DMS53 (cell line): ENCODE measurements at regions not wholly inside any gene's neighbourhood (a gene's known extent, or its start where the extent isn't known, plus 50 kb on each side); places are given as distances from the start of the nearest gene placed in this dataset.

Experiments
- DNase-seq: peaks from one replicate; lab custom pipeline; 2025; lab: John Stamatoyannopoulos, UW

- no peak for DNase-seq
Measured at GRCh38 chr14:105776924-105777323, 250.5 kb downstream of the TMEM121 start.

GRCh38 chr14:105783707-105784106 is 257.3 kb downstream of the TMEM121 start:
- no peak for DNase-seq

DNA sequence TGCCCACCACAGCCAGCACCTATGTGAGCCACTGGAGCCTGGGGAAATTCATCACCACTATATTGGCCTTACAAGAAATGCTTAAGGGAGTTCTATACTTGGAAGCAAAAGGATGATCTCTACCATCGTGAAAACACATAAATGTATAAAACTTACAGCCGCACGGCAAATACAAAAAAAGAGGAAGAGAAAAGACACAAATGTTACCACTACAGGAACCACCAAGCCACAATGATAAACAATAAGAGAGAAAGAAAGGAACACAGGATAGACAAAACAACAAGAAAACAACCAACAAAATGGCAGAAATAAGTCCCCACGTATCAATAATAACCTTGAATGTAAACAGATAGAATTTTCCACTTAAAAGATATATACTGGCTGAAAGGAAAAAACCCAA is 267.5 kb downstream of the TMEM121 start:
- DNase-seq: no peak

DNA sequence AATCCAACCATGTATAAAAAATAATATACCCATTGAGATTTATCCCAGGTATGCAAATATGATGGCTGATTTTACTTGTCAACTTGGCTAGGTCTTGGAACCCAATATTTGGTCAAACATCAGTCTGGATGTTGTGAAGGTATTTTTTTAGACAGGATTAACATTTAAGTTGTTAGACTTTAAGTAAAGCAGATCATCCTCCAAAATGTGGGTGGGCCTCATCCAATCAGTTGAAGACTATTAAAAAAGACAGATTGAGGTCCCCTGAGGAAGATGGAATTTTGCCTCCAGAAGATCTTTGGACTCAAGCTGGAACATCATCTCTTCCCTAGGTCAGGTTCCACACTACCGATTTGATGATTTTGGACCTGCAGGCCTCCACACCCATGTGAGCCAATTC is 271.2 kb downstream of the TMEM121 start:
- DNase-seq: no peak

GRCh38 chr14:105805701-105806100 is 279.3 kb downstream of the TMEM121 start:
- no peak for DNase-seq

DNA sequence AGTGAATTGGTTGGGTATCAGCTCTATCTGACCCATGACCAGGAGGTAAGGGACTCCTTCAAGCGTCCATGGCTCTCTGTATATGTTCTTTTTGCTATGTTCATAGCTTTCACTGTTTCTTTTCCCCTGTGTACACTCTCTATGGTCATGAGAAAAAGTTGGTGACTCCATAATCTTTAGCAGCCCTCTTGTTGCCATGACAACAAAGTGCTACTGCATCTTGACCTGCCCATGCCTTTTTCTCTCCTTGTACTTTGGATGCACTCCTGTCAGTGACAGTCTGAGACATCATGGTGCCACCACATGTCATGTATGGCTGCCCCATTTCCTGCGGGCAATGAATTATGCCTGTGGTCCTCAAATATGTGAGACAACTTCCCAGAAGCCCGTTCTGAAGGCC is 280.2 kb downstream of the TMEM121 start:
- no peak for DNase-seq

DNA sequence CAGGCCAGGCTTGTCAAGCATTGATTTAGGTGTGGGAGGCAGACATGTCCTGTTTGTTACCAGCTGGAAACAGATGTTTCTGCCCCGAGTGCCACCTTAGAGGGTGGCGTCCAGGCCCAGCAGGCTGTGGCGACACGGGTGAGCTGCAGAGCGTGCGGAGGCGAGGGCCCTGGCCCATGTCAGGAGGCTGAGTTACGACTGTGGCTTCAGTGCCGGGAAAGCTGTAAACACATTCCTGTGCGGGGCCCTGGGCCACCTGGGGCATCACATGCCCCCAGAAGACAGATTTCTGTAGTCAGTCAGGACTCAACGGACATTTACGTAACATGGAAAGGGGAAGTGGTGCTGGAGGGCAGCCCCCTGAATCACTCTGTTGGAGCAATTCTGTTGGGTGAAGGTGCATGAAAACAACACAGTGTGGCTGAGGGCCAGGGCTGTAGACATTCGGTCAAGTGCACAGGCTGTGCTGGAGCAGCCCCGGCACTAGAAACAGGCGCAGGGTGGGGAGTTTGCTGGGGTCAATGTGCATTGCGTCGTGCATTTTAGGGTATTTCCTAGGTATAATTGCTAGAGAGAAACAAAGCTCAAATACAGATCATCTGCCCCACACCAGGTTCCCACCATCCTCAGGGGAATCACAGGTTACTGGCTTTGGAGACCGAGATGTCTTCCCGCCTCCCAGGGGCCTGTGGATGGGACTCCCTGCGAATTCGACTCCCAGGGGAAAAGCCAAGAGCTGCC is 291.8 kb downstream of the TMEM121 start:
- no peak for DNase-seq

DNA sequence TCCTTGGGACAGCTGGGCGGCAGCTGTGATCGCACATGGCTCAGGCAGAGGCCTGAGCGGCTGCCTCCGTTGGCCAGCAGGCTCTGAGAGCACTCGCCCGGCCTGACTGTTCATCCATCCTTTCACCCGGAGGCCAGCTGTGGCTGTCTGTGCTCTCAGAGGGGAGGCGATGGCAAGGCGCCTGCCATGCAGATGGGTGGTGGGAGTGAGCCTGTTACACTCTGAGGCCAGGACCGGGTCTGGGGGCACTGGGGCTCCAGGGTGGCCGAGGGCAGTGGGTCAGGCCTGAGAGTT is 292.3 kb downstream of the TMEM121 start:
- no peak for DNase-seq

DNA sequence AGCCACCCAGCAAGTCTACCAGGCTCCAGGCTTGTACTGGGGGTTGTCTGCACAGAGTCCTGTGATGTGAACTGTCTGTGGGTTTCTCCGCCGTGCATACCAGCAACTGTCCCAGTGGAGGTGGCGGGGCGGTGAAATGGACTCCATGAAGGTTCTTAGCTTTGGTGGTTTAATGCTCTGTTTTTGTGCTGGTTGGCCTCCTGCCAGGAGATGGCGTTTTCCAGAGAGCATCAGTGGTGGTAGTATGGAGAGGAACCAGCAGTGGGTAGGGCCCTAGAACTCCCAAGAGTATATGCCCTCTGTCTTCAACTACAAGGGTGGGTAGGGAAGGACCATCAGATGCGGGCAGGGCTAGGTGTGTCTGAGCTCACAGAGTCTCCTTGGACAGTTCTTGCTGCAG is 303.8 kb downstream of the TMEM121 start:
- DNase-seq: no peak

DNA sequence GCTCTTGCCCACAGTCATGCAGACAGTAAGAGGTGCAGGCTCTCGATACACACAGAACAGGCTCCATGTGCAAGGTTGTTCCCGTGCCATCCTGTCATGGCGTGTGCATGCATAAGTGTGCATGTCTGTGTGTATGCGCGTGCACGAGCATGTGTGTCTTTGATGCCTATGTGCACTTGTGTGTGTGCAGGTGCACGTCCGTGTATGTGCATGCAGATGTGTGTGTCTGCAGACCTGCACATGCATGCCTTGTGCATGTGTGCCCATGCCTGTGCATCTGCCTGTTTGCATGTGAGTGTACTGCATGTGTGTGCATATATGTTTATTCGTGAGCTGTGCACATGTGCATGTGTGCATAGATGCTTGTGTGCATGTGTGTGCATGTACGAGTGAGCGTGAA is 309.8 kb downstream of the TMEM121 start:
- no peak for DNase-seq

DNA sequence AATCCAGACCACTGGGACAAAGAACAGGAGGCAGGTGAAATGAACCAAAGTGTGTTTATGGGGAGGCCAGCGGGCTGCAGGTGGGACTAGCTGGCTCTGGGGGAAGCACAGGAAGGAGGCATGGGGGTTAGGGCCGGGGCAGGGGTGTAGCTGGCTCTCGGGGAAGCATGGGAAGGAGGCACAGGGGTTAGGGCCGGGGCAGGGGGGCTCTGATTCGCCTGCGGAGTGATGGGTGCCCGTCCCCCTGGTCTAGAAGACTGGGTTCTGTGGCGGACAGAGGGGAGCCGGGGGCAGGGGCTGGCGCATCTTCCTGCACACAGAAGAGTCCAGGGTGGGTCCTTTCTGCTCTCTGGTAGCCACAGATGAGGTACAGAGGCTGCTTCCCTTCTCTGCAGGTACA is 310.3 kb downstream of the TMEM121 start:
- no peak for DNase-seq

DNA sequence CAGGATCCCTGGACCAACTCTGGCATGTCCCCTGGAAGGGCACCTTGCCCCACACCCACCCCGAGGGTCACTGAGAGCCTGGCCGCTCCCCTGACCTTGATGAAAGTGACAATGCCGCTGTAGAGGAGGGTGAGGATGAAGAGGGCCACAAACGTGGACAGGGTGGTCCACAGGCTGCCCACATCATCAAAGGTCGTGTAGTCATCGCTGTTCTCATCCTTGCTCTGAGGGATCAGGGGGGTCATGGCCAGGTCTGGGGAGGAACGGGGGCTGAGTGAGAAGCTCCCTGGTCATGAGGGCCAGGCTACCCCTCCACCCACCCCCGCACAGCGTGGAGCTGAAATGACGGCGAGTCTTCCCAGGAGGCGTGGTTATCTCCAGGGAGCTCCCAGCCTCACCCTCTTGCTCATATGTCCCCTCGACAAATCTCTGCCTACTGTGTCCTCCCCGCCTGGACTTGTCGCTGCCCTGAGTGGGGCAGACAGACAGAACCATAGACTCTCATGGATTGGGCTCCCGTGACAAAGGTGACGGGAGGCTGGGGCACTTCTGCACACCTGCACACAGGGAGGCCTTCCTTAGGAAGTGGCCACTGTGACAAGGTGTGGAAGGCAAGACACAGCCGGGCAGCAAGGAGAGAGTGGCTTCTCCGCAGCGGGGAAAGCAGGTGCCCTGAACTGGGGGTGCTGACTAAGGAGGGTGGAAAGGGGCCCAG is 311.1 kb downstream of the TMEM121 start:
- no peak for DNase-seq

DNA sequence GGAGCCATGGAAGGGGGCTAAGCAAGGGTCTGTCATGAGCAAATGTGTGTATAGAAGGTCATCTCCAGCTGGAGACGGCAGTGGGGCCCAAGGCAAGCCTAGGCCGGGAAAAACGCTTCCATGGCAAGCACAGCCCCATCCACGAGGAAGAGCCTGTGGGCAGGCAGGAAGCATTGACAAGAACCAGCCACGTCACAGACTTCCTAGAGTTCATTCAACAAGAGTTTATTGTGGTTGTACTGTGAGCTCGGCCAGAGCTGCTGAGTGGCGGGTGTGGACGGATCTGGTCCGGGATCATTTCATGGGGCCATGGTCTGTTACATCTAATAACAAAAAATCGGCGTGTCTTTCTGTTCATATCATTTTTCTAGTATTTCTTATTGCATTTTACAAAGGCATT is 311.7 kb downstream of the TMEM121 start:
- no peak for DNase-seq

GRCh38 chr14:105838591-105839424 is 312.4 kb downstream of the TMEM121 start:
- DNase-seq: no peak

DNA sequence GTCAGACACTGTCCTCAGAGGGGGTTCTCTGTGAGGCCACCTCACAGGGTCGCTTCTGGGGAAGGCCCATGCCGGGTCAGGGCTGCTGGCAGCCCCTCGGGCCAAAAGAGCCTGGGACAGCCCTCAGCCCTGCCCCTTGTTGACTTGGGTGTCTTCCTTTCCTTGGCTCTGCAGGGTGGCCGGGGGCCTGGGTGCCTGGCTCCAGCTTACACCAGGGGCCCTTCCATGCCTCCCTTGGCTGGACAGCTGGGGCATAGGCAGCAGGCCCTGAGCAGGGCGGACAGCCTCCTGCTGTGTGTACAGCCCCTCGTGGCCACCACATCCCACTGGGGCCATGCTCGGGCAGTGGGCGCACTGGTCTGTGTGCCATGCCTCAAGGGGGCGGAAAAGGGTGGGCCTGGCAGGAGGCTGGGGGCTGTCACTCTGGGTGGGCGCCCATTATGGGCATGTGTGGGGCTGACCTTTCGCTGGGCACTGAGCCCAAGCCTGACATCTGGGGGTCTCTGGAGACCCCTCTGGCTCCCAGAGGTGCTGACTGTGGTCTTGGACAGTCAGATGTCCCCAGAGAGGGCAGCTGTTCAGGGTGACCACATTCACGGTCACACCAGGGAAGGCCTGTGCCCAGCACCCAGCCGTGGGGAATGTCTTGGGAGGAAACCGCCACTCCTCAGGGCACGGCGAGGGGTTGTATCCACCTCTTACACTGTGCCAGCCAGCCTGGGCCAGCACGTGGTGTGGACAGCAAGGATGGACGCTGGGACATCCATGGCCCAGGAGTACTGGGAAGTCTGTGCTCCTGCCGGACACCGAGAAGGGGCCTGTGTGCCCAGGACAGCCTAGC is 313.3 kb downstream of the TMEM121 start:
- DNase-seq: no peak

DNA sequence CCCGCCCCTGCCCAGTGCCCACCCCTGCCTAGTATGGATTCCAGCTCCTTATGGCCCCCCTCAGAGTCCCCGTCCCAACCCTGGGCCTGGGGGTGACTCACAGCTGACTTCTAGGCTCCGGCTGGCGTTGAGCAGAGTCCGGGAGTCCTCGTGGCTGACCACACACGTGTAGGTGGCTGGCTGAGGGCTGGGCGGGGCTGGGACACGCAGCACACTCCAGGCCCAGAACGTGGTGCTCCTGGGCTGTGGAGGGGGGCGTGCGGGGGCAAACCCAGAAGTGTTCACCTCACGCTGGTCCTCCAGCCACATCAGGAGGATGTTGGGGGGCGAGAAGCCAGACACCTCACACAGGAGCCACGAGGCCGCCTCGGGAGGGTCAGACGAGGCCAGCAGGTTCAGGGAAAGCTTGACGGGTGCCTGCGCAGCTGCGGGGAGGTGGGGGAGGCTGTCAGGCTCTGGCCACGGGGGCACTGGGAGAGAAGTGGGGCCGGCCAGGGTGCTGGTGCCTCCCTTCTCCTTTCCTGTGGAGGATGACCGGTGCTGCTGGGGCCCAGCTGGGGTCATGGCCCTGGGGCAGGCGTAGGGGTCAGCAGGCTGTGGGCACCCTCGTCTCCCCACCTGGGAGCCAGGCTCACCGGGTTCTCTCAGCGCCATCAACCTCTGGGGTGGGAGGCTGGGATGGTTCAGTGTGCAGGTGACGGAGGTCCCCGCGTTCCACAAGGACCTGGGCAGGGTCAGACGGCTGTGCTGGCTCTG is 314.1 kb downstream of the TMEM121 start:
- DNase-seq: no peak

DNA sequence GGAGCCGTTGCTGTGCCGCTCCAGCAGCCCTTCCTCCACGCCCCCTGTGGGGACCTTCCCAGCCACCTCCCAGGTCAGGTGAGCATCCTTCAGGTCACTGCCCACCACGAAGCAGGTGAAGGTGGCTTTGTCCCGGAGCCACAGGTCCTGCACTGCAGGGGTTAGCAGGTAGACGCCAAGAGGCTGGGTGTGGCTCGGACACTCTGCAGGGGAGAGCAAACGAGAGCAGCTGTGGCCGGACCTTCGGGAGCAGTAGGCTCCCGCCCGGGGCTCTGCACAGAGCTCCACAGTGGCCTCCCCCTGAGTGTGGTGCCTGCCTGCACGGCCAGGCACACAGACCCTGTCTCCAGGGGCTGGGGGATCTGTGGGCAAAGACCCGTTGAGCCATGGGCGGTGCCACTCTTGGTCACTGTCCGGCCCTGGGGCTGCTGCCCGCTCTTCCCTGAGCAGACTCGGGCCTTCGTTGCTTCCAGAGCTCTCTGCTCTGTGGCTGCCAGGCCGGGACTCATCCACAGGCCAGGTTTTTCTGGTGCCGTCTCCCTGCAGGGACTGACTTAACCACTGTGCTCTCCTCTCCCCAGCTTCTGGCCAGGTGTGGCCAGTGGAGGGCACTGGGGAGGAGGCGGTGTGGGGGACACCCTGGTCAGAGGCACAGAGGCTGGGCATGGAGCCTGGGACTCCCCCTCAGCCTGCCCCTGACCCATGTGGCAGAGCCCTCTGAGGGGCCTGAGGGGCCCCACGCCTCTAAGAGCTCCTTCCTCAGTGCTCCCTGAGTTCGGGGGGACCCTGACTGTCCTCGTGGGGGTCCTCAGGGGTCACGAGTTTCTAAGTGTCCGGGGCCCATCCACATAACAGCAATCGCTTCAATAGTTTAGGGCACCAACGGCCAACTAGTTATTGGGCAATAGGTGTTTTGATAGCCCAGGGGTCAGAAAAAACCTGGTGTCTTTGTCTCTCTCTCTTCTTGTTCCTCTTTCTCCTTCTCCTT is 314.9 kb downstream of the TMEM121 start:
- DNase-seq: no peak

GRCh38 chr14:105842105-105842504 is 315.7 kb downstream of the TMEM121 start:
- DNase-seq: no peak

GRCh38 chr14:105843444-105844046 is 317.2 kb downstream of the TMEM121 start:
- DNase-seq: no peak
